Naive B cell (primary cell): ENCODE measurements at regions not wholly inside any gene's neighbourhood (a gene's known extent, or its start where the extent isn't known, plus 50 kb on each side); places are given as distances from the start of the nearest gene placed in this dataset.
A peak's percentile ranks its signal among the peaks of the same experiment; 100 is the strongest.

Source experiments
- ATAC-seq, 2 donors: fragments of 150-1000 bp; cut with Tn5 transposase; 2 replicates each; pipeline ENCODE4 v1.10.0; 2021; ENCODE audit warnings: low read depth in 2 of 2, mild to moderate bottlenecking in 2 of 2, moderate library complexity in 2 of 2
- DNase-seq: peaks from one replicate; pipeline ENCODE4 v3.0.0; 2022
- H3K27ac Mint-ChIP-seq, 6 donors: one replicate each; pipeline ENCODE4 v1.8.0; 2020 to 2022; ENCODE audit warnings: mild to moderate bottlenecking in 6 of 6, mixed read lengths in 6 of 6, moderate library complexity in 5 of 6, inconsistent platforms in 2 of 6
- H3K27me3 Mint-ChIP-seq, 3 donors: one replicate each; pipeline ENCODE4 v1.8.0; 2021 to 2022; ENCODE audit warnings: mixed read lengths in 3 of 3, mild to moderate bottlenecking in 1 of 3
- H3K36me3 Mint-ChIP-seq, 2 donors: one replicate each; pipeline ENCODE4 v1.8.0; 2020 to 2022; ENCODE audit warnings: mixed read lengths in 2 of 2, inconsistent platforms in 1 of 2, mild to moderate bottlenecking in 1 of 2
- H3K4me1 Mint-ChIP-seq, 3 donors: one replicate each; pipeline ENCODE4 v1.8.0; 2020 to 2022; ENCODE audit warnings: mixed read lengths in 3 of 3, inconsistent platforms in 1 of 3, mild to moderate bottlenecking in 1 of 3, moderate library complexity in 1 of 3
- H3K4me3 Mint-ChIP-seq, 8 donors: one replicate each; pipeline ENCODE4 v1.8.0; 2020 to 2022; ENCODE audit warnings: mild to moderate bottlenecking in 8 of 8, mixed read lengths in 8 of 8, moderate library complexity in 8 of 8, inconsistent platforms in 2 of 8
- H3K9me3 Mint-ChIP-seq, 7 donors: one replicate each; pipeline ENCODE4 v1.8.0; 2020 to 2022; ENCODE audit warnings: mixed read lengths in 7 of 7, mild to moderate bottlenecking in 5 of 7, inconsistent platforms in 2 of 7, moderate library complexity in 1 of 7

DNA sequence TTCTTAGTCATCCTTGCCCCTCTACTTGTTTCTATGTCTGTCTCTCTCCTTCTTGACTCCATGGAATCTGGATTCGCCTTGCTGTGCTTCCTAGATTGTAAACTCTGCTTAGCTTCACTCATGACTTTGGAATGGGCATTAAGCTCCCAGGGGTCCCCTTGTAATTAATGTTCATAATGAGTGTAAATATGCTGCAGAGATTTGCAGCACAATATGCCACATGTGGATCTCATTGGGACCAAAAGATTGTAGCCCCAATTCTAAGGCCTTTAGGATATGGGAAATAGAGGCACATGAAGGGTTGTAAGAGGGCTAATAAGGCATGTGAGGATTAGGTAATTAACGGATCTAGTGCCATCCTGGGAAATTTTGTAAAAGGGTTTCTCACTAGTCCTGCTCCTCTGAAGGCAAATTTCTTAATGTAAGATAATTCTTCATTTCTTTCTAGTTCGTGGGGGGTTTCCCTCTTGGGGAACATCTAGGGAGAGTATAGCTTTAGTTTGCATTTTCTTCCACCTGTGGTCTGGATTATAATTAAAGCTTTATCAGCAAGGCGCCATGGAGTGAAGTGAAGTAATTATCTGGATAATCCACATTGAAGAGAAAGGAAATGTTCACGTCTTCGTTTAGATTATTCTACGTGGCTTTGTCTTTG is 659.2 kb upstream of the PLXNA2 start:
- no peak for DNase-seq
- no peak overlapping the region for H3K27ac Mint-ChIP-seq

DNA sequence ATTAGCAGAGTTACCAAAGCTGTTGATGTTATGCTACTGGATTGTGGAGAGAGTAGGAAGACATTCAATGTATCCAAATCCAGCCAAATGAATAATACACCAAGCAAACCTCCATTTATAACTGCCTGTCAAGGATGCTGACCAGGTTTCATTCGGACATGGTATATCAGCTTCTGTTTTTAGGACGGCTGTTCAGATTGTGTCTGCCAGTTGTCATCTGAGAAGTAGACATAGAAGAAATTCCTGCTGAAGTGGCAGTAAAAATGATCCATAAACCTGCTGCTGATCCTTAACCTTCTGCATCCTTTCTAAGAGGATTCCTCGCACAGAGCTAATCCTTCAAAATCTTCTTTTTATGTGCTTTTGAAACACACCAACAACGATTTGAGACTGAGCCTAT is 663.6 kb upstream of the PLXNA2 start:
- Mint-ChIP-seq H3K4me1 (no peaks in the 10 kb centered on the region), H3K27ac (no peak overlapping the region), H3K9me3 (peaks cover 0 to 7% (median 4%) of the 10 kb centered on the region in 7 donors), H3K36me3 (no peaks in the 10 kb centered on the region), H3K4me3 (no peak overlapping the region), H3K27me3 (peaks cover 7 to 12% (median 9%) of the 10 kb centered on the region in 3 donors)
- DNase-seq = no peak
- ATAC-seq = no peak

More for the DNA sequence above, 659.2 kb upstream of the PLXNA2 start:
- H3K4me1 Mint-ChIP-seq = no peaks in the 10 kb centered on the region
- ATAC-seq = no peak
- H3K9me3 Mint-ChIP-seq = peaks cover 0 to 7% (median 3%) of the 10 kb centered on the region in 7 donors
- H3K36me3 Mint-ChIP-seq = no peaks in the 10 kb centered on the region
- H3K27me3 Mint-ChIP-seq = peaks cover 9 to 12% (median 10%) of the 10 kb centered on the region in 3 donors
- H3K4me3 Mint-ChIP-seq = no peak overlapping the region

DNA sequence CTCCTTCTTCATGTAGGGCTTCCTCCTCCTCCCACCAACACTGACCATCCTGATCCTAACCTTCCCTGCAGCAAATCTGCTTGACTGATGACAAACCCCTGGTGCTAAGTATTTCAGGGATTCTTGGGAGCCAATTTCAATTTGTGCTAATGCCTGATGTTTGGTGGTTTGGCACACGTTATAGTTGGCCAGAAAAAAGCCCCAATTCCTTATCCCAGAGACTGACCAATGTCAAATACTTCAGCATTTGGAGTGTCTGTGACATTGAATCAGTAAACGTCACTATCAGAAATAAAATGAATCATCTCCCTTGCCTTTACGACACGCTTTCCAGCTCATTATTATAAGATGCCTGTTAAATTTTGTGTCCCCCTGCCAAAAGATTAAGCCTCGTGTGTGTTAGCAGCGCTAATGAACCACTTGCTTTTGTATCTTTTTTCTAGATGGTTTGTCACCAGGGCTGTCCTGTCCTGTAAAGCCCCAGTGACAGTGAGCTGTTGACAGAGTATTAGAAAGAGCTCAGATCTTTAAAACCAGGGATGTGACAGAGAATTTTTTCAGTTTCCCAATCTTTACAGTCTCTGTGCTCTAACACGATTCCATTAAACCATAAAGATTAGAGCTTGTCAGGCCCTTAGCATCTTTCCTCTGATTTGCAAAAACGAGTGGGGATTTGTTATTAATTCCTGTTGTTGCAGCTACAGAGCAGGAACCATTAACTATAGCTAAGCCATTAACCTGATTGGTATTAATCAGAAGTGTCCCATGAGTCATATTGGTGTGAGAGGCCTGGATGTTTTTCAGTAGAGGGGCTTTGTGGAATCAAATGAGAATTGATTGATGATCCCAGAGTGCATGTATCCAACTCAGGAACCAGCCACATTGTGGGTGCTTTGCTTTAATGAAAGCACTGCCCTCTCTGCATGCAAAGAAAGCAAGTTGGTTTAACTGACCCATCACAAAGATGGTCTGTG is 665.1 kb upstream of the PLXNA2 start:
- DNase-seq (no peak), ATAC-seq (no peak)
- Mint-ChIP-seq H3K27ac (peak overlapping the region in 1 of 6 donors; percentile 27), H3K4me1 (no peaks in the 10 kb centered on the region), H3K36me3 (no peaks in the 10 kb centered on the region), H3K27me3 (peaks cover 0 to 8% (median 7%) of the 10 kb centered on the region in 3 donors), H3K9me3 (peaks cover 0 to 12% (median 4%) of the 10 kb centered on the region in 7 donors), H3K4me3 (no peak overlapping the region)

DNA sequence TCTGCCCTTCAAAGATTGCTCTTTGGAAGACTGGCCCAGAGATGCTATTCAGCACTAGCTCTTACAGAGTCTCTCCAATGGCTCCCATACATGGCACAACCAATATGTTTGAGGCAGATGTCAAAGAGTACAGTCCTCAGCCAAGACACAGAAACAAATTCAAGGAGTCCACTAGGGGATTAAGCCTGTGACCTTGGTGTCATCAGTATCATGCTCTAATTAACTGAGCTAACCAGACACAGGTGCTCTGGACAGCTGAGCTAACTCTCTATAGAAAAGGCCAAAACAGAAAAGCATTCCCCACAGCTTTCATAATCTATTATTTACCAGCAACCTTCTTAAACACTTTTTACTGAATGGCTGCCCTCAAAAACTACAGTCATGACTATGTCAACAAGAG is 666.0 kb upstream of the PLXNA2 start:
- Mint-ChIP-seq H3K36me3 (no peaks in the 10 kb centered on the region), H3K27me3 (peaks cover 0 to 8% (median 7%) of the 10 kb centered on the region in 3 donors), H3K9me3 (peaks cover 0 to 12% (median 4%) of the 10 kb centered on the region in 7 donors), H3K4me1 (no peaks in the 10 kb centered on the region), H3K4me3 (no peak overlapping the region), H3K27ac (no peak overlapping the region)
- ATAC-seq (no peak), DNase-seq (no peak)

DNA sequence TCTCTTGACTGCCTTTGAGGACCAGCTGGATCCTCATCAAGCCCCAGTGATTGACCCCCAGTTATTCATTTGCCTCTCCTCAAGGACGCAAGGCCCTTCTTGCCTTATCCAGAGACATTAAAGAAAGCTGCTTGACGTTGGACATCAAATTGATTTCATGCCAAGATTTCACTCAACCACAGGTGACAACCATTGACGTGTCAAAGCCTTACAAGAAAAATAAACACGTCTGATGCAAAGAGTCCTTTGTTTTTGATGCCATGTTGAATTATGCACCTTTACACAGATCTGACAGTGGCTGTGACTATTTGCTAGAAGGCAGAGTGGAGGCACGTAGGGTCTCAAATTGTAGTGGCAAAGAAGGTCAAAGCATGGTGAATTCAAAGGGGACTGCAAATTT is 666.2 kb upstream of the CAMK1G start:
- Mint-ChIP-seq H3K36me3 (no peaks in the 10 kb centered on the region), H3K4me1 (no peaks in the 10 kb centered on the region), H3K4me3 (no peak overlapping the region), H3K27me3 (peaks cover 0 to 5% (median 4%) of the 10 kb centered on the region in 3 donors), H3K9me3 (peaks cover 0 to 14% (median 4%) of the 10 kb centered on the region in 7 donors), H3K27ac (no peak overlapping the region)
- DNase-seq (no peak), ATAC-seq (no peak)

DNA sequence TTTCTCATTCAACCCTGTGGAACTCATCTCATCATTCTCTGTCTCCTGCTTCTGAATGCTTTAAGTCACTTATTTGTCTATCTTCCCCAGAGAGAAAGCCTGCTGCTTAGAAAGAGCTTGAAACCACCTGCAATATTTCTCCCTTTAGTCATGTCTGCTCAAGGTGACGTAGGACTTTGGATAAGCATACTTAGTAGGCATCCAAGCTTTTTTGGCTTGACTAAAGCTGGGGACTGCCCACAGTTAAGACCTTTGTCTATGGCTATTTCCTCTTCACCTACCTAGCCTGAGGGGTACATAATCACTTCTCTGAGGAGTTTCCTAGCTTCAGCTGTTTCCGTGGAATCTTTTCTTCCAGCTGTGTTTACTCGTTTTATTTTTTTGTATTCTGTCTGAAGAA is 665.8 kb upstream of the CAMK1G start:
- Mint-ChIP-seq H3K4me1 (no peaks in the 10 kb centered on the region), H3K27ac (no peak overlapping the region), H3K4me3 (no peak overlapping the region), H3K9me3 (peaks cover 0 to 11% (median 4%) of the 10 kb centered on the region in 7 donors), H3K27me3 (peaks cover 0 to 7% (median 4%) of the 10 kb centered on the region in 3 donors), H3K36me3 (no peaks in the 10 kb centered on the region)
- no peak for ATAC-seq
- no peak for DNase-seq

DNA sequence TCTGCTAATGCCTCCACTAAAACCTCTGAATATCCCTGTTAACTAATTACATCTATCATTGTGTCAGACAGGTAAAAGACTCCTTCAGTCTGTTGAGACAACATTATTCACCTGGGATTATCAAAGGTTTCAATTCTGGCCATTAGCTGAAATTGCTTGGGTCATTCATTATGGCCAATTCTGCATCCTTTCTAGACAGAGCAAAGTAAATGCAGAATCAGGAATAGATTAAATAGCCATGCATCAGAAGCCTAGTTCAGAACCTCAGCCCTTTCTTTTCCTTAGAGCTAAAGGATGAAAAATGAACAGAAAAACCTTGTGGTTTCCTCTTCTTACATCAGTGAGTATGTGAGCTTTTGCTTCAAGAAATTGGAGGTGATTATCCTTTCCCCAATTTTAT is 665.4 kb upstream of the CAMK1G start:
- H3K27ac Mint-ChIP-seq = no peak overlapping the region
- no peak for ATAC-seq
- H3K4me1 Mint-ChIP-seq = no peaks in the 10 kb centered on the region
- peaks cover 0 to 7% (median under 1%) of the 10 kb centered on the region in 7 donors for H3K9me3 Mint-ChIP-seq
- H3K4me3 Mint-ChIP-seq = no peak overlapping the region
- DNase-seq = no peak
- H3K27me3 Mint-ChIP-seq = peaks cover 0 to 7% (median 4%) of the 10 kb centered on the region in 3 donors
- no peaks in the 10 kb centered on the region for H3K36me3 Mint-ChIP-seq

DNA sequence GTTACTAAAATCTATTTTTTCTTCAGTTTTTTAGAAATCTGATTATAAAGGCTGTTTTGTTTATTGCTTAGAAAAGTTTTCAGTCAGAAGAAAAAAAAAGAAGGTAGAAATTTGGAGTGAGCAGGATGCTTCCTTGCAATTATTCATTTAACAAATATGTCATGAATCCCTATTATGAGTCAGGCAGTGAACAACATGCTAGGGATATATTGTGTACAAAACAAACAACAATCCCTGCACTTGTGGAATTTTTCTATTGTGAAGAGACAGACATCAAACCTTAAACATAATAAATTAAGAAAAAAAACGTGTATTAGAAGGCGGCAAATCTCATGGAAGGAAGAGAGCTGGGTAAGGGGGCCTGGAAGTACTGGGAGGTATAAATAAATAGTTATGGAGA is 664.1 kb upstream of the CAMK1G start:
- Mint-ChIP-seq H3K9me3 (peaks cover 0 to 6% (median 0%) of the 10 kb centered on the region in 7 donors), H3K4me1 (no peaks in the 10 kb centered on the region), H3K4me3 (no peak overlapping the region), H3K27me3 (peaks cover 0 to 7% (median 4%) of the 10 kb centered on the region in 3 donors), H3K36me3 (no peaks in the 10 kb centered on the region), H3K27ac (no peak overlapping the region)
- DNase-seq (no peak), ATAC-seq (no peak)

DNA sequence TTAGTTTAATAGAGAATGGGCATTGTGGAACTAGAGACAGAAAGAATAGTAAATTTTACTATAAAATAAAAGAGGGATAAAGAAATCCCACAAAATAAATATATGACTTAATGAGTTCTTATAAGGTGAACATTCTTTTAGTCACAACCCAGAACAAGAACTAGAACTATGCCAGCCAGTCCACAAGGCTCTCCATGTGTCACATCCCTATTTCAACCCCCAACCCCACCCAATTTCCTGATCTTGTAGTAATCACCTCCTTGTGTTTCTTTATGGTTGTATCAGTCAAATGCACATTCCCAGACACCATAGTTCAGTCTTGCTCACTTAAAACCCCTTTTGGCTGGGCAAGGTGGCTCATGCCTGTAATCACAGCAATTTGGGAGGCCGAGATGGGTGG is 662.3 kb upstream of the CAMK1G start:
- DNase-seq (no peak), ATAC-seq (no peak)
- Mint-ChIP-seq H3K27me3 (peaks cover 0 to 12% (median 9%) of the 10 kb centered on the region in 3 donors), H3K4me3 (no peak overlapping the region), H3K9me3 (peaks cover 0 to 6% (median 1%) of the 10 kb centered on the region in 7 donors), H3K36me3 (no peaks in the 10 kb centered on the region), H3K4me1 (no peaks in the 10 kb centered on the region), H3K27ac (no peak overlapping the region)

DNA sequence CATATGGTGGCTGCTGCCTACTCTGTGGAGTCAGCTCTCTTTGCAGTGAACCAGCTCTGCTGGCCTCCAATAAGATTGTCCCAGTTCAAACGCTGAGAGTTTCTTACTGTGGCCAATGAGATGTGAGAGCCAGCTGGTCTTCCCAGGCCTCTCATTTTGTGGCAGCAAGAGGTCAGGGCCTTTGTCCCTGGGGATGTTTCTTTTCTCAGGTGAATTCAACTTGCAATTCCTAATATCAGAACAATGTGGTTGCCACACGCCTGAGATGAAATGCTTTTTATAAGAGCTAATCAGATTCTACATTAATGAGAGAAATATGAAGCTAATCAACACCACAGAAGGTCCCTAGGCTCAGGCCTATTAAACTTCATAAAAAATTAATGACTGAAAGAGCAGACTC is 660.1 kb upstream of the CAMK1G start:
- DNase-seq = no peak
- H3K4me1 Mint-ChIP-seq = no peaks in the 10 kb centered on the region
- H3K36me3 Mint-ChIP-seq = no peaks in the 10 kb centered on the region
- H3K9me3 Mint-ChIP-seq = peaks cover 0 to 3% (median 0%) of the 10 kb centered on the region in 7 donors
- H3K27ac Mint-ChIP-seq = no peak overlapping the region
- no peak for ATAC-seq
- H3K4me3 Mint-ChIP-seq = no peak overlapping the region
- H3K27me3 Mint-ChIP-seq = peaks cover 0 to 15% (median 9%) of the 10 kb centered on the region in 3 donors

DNA sequence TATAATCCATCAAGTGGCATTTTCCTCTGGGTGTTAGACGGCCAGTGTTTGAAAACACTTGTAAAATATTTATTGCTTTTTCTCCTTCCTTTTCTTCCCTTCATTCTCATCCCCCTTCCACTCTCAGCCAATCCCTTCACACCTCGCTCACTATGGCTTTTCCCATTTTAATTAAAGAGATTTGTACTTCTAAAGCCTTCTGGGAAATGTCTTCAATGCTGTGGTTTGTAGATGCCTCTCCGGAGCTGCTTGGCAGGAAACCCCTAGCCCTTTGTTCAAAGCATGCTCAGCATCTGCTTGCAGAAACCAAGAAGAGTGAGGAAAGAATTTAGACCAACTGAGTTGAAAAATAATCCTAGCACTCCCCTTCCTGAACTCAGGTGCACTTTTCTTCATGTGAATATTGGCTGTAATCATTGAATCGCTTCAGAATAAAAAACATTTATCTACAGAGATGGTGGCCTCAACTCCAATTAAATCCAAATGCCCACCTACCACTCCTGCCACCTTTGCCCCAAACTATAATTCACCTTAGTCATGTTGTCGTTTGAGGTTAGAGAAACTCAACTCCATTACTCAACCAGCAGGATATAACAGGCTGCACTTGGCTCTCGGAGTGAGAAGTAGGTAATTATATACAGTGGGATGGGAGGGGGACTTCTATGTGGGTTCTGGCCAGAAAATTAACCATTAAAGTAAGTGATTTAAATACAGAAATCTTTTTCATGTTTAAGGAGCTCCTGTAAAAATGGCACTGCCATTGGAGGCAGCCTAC is 659.4 kb upstream of the CAMK1G start:
- Mint-ChIP-seq H3K4me3 (no peak overlapping the region), H3K36me3 (no peaks in the 10 kb centered on the region), H3K27me3 (peaks cover 0 to 15% (median 9%) of the 10 kb centered on the region in 3 donors), H3K4me1 (no peaks in the 10 kb centered on the region), H3K9me3 (peaks cover 0 to 3% (median 0%) of the 10 kb centered on the region in 7 donors), H3K27ac (no peak overlapping the region)
- ATAC-seq (no peak), DNase-seq (no peak)

DNA sequence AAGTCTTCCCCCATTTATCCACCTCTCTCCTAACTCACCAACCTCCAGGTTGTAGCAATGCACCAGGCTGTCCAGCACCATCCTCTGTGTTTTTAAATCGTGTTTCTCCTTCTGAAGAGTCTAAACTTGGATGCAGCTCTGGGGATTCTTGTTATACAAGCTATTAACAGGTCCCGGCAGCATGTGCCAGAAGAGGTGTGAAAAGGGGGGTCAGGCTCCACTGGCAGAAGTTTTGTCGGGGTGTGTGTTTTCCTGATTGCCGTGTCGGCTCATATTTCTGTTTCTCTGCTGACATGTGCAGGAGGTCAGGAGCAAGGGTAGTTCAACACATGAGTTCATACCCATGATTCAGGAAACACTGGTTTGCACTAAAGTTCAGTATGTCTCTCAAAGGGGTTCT is 658.6 kb upstream of the CAMK1G start:
- Mint-ChIP-seq H3K4me3 (no peak overlapping the region), H3K27ac (no peak overlapping the region), H3K36me3 (no peaks in the 10 kb centered on the region), H3K4me1 (no peaks in the 10 kb centered on the region), H3K27me3 (peaks cover 0 to 15% (median 9%) of the 10 kb centered on the region in 3 donors), H3K9me3 (peaks cover 0 to 3% (median 0%) of the 10 kb centered on the region in 7 donors)
- ATAC-seq = no peak
- no peak for DNase-seq

DNA sequence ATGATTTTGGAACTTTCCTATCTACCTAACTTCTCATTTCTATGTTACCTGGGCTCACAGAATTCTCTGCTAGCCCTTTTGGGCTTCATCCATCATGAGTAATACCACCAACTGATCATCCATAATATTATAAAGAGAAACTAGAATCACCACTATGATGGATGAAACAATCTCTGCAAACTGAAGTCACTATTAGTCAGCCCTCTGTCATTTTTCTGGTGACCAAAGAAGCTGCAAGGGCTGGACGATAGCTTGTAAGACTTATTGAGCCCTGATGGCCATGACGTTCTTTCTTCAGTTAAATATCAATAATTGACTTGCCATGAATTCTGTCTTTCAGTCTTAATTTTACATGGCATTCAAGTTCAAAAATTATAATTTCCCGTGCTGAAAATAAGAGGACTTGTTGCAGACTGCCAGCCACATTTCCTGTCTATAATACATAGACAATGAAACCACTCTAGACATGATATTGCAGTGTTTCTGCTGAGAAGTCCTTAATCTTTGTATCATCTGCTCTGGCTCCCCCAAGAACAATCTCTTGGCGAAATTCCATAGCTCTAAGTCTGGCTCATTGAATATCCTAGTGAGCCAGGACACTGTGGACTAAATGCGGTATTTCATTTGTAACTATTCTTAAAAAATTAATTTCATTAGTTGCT is 655.0 kb upstream of the CAMK1G start:
- Mint-ChIP-seq H3K4me3 (no peak overlapping the region), H3K9me3 (peaks cover 0 to 5% (median 2%) of the 10 kb centered on the region in 7 donors), H3K27me3 (peaks cover 0 to 11% (median 11%) of the 10 kb centered on the region in 3 donors), H3K4me1 (no peaks in the 10 kb centered on the region), H3K27ac (no peak overlapping the region), H3K36me3 (no peaks in the 10 kb centered on the region)
- DNase-seq (no peak), ATAC-seq (no peak)
